GM12878 (cell line): ENCODE measurements at regions not wholly inside any gene's neighbourhood (a gene's known extent, or its start where the extent isn't known, plus 50 kb on each side); places are given as distances from the start of the nearest gene placed in this dataset.

Source experiments
- ATAC-seq: fragments of 200-7000 bp; cut with Tn5 transposase; 3 replicates; pipeline ENCODE4 v1.9.1; 2020; ENCODE audit warnings: mild to moderate bottlenecking, moderate library complexity
- BruUV-seq: library from RNA; stranded (reverse); fragments of 400-500 nt; replicated peaks from 2 replicates; lab custom pipeline; 2021; lab: Mats Ljungman, UMichigan
- CTCF ChIA-PET: fragments of 300-600 bp; sonication (Branson Sonifier 250); formaldehyde crosslinking; extraction: SDS; loops from one replicate; lab custom pipeline; 2021; ENCODE audit warnings: inconsistent platforms; lab: Yijun Ruan, JAX
- POLR2A ChIA-PET: fragments of 350-600 bp; formaldehyde crosslinking; extraction: SDS; loops from one replicate; lab custom pipeline; 2021; ENCODE audit warnings: inconsistent platforms; lab: Charles Lee
- RAD21 ChIA-PET: fragments of 300-600 bp; sonication (Branson Sonifier 250); formaldehyde crosslinking; loops from one replicate; lab custom pipeline; 2023; ENCODE audit warnings: antibody characterized with exemption; ENCODE audit not compliant: unreplicated experiment; lab: Charles Lee
- SMC1A ChIA-PET: fragments of 300-600 bp; sonication (Branson Sonifier 250); formaldehyde crosslinking; loops from one replicate; lab custom pipeline; 2023; ENCODE audit not compliant: unreplicated experiment, uncharacterized antibody; lab: Charles Lee
- DNase-seq: peaks from one replicate; pipeline ENCODE4 v3.0.0-alpha.2; 2011; ENCODE audit warnings: low read depth, low spot score
- FAIRE-seq: peaks from 3 replicates; lab custom pipeline; 2011; peaks lifted over from hg19 to GRCh38; lab: Jason Lieb, UNC
- H2AFZ ChIP-seq: 2 replicates; pipeline ENCODE4 v1.6.0; 2011; ENCODE audit warnings: low read depth, low read length, control low read depth; ENCODE audit not compliant: control insufficient read depth
- H3K27ac ChIP-seq: 2 replicates; pipeline ENCODE4 v1.5.1; 2011; ENCODE audit warnings: control low read depth; ENCODE audit not compliant: control insufficient read depth, insufficient read depth
- H3K27me3 ChIP-seq, 2 experiments: replicated peaks in 1 of 2; 2 replicates each; pipeline versions ENCODE4 v1.6.0 to v1.6.1; 2011; ENCODE audit warnings: low read length in 1 of 2; ENCODE audit not compliant: control insufficient read depth in 2 of 2, insufficient read depth in 2 of 2
- H3K36me3 ChIP-seq, 2 experiments: 2 replicates each; pipeline ENCODE4 v1.5.1; 2011; ENCODE audit warnings: low read length in 1 of 2; ENCODE audit not compliant: control insufficient read depth in 2 of 2, insufficient read depth in 2 of 2
- H3K4me1 ChIP-seq: 2 replicates; pipeline ENCODE4 v1.6.1; 2011; ENCODE audit warnings: mild to moderate bottlenecking, low read length, moderate library complexity, mixed read lengths; ENCODE audit not compliant: control insufficient read depth, insufficient read depth
- H3K4me2 ChIP-seq: 2 replicates; pipeline ENCODE4 v1.6.0; 2011; ENCODE audit warnings: control low read depth; ENCODE audit not compliant: control insufficient read depth, insufficient read depth
- H3K4me3 ChIP-seq: fragments of 200-600 bp; sonication (generic); 2 replicates; pipeline ENCODE4 v1.5.1; 2016
- H3K79me2 ChIP-seq: 2 replicates; pipeline ENCODE4 v1.6.0; 2011; ENCODE audit warnings: low read length; ENCODE audit not compliant: control insufficient read depth, insufficient read depth
- H3K9ac ChIP-seq: 2 replicates; pipeline ENCODE4 v1.8.0; 2011; ENCODE audit warnings: low read length, control low read depth, mixed read lengths; ENCODE audit not compliant: control insufficient read depth, insufficient read depth
- H3K9me3 ChIP-seq: replicated peaks from 3 replicates; pipeline ENCODE4 v1.5.1; 2011; ENCODE audit warnings: mild to moderate bottlenecking, low read length; ENCODE audit not compliant: control insufficient read depth, insufficient read depth
- H4K20me1 ChIP-seq: 2 replicates; pipeline ENCODE4 v1.6.0; 2011; ENCODE audit not compliant: control insufficient read depth, insufficient read depth
- BCL11A ChIP-seq: IDR thresholded peaks from 2 replicates; pipeline ENCODE4 v1.6.1; 2011; ENCODE audit warnings: low read depth, low read length
- BMI1 ChIP-seq: fragments of 450-650 bp; IDR thresholded peaks from 2 replicates; pipeline ENCODE4 v1.6.1; 2016; ENCODE audit warnings: mild to moderate bottlenecking, moderate library complexity, borderline replicate concordance
- CEBPB ChIP-seq, 2 experiments: fragments of 150-350 bp in 1 of 2; IDR thresholded peaks; 2 replicates each; pipeline ENCODE4 v1.6.1; 2012 to 2014; ENCODE audit warnings: low read depth in 2 of 2, low read length in 2 of 2, borderline replicate concordance in 1 of 2, inconsistent platforms in 1 of 2
- IRF4 ChIP-seq: IDR thresholded peaks from 2 replicates; pipeline ENCODE4 v1.6.1; 2011; ENCODE audit warnings: low read depth, low read length
- POU2F2 ChIP-seq: IDR thresholded peaks from 3 replicates; pipeline ENCODE4 v1.6.1; 2011; ENCODE audit warnings: low read depth, mild to moderate bottlenecking, low read length, borderline replicate concordance
- RBBP5 ChIP-seq: fragments of 200-600 bp; sonication (generic); conservative IDR thresholded peaks from 2 replicates; pipeline ENCODE4 v1.6.1; 2016
- SIN3A ChIP-seq: IDR thresholded peaks from 2 replicates; pipeline ENCODE4 v1.6.1; 2012; ENCODE audit warnings: low read depth, low read length, improper control_type of control experiment
- SMAD5 ChIP-seq: IDR thresholded peaks from 2 replicates; pipeline ENCODE4 v1.6.1; 2016; ENCODE audit warnings: antibody characterized with exemption, low read depth
- SMC3 ChIP-seq: IDR thresholded peaks from 2 replicates; pipeline ENCODE4 v1.6.1; 2011; ENCODE audit warnings: low read length, improper control_type of control experiment, borderline replicate concordance
- SUZ12 ChIP-seq: fragments of 200-600 bp; sonication (generic); IDR thresholded peaks from one replicate; pipeline ENCODE4 v1.6.1; 2018; ENCODE audit warnings: antibody characterized with exemption, mild to moderate bottlenecking; ENCODE audit not compliant: unreplicated experiment
- ZNF622 ChIP-seq: fragments of 450-650 bp; IDR thresholded peaks from 2 replicates; pipeline ENCODE4 v1.6.1; 2017; ENCODE audit warnings: mild to moderate bottlenecking, inconsistent platforms
- WGBS: methylation state at CpG from one replicate; pipeline ENCODE4 v1.1.6; 2016; ENCODE audit warnings: low lambda C conversion rate; ENCODE audit not compliant: insufficient replicate concordance, insufficient coverage; ENCODE audit errors: missing lambda C conversion rate; 5-methylcytosine and 5-hydroxymethylcytosine counted together
- in situ Hi-C: fragments of 300-500 bp; cut with MboI; formaldehyde crosslinking; loops from 9 replicates; pipeline ENCODE4 v1.14.3; 2018; ENCODE audit warnings: mixed read lengths
- intact Hi-C: fragments of 100-400 bp; cut with micrococcal nuclease; formaldehyde crosslinking; loops from one replicate; pipeline ENCODE4 v1.14.2; 2022; ENCODE audit not compliant: unreplicated experiment
- TF ChIP-seq, protein P1 (sequence below): fragments of 450-650 bp; IDR thresholded peaks from 2 replicates; pipeline ENCODE4 v1.6.1; 2018; ENCODE audit warnings: borderline replicate concordance, mild to moderate bottlenecking; ENCODE audit not compliant: partially characterized antibody
- TF ChIP-seq, protein P2 (sequence below): fragments of 450-650 bp; IDR thresholded peaks from 2 replicates; pipeline ENCODE4 v1.6.1; 2017; ENCODE audit warnings: low read depth, mild to moderate bottlenecking, moderate library complexity
- TF ChIP-seq, protein P3 (sequence below): fragments of 450-650 bp; IDR thresholded peaks from 2 replicates; pipeline ENCODE4 v1.6.1; 2017; ENCODE audit warnings: antibody characterized with exemption, mild to moderate bottlenecking, moderate library complexity
- TF ChIP-seq, protein P4 (sequence below): IDR thresholded peaks from 2 replicates; pipeline ENCODE4 v1.6.1; 2012; ENCODE audit warnings: mild to moderate bottlenecking, low read depth, low read length

DNA sequence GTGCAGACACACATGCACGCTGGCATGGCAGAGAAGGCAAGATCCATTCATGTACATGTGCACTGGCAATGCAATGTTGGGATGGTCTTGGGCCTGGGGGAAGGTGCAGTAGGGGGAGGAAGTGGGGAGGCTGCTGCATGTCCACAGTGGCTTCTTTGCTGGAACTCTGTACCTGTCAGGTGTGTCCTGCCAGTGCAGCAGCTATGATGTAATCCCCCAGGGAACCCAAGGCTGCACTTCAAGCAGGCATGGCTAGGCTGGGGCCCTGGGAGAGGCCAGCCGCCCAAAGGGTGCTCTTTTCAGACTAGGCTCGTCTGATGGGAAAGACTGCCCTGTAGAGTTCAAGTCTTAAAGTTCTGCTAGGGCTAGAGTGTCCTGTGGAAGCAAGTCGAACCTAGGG, 1304.0 kb downstream of the FAM133A start:
- Histone ChIP-seq H2AFZ (no peak overlapping the region), H3K27ac (no peak overlapping the region), H3K4me3 (no peak overlapping the region), H3K9me3 (no peaks in the 10 kb centered on the region), H3K36me3 (no peaks in the 10 kb centered on the region), H3K4me1 (no peaks in the 10 kb centered on the region), H4K20me1 (no peaks in the 10 kb centered on the region), H3K4me2 (no peak overlapping the region), H3K27me3 (no peaks in the 10 kb centered on the region), H3K79me2 (no peaks in the 10 kb centered on the region), H3K9ac (no peak overlapping the region)
- in situ Hi-C loops: no loop called here
- RAD21 ChIA-PET: interaction anchor here (1.7 to 2.3 kb wide), 2 partner anchors 15 to 46 kb away, joined by 6 to 7 read pairs; no protein-coding TSS in a partner anchor
- whole genome bisulfite sequencing: 6% methylated on average over 4 of the region's 4 CpGs
- no peak for DNase-seq
- no TSS peak for BruUV-seq
- no peak for FAIRE-seq
- POLR2A ChIA-PET: interaction anchor here (2.7 kb wide), 1 partner anchor 46 kb away, joined by 7 read pairs; no protein-coding TSS in a partner anchor
- peak; percentile 34 for ATAC-seq
- CTCF ChIA-PET: interaction anchor here (1.0 to 1.8 kb wide), 3 partner anchors 10 to 147 kb away, joined by 3 read pairs; no protein-coding TSS in a partner anchor
- SMC1A ChIA-PET: interaction anchor here (1.4 to 2.1 kb wide), 2 partner anchors 67 to 90 kb away, joined by 4 to 7 read pairs; no protein-coding TSS in a partner anchor
- intact Hi-C loops: no loop called here
- TF ChIP-seq RBBP5 (no peak), SIN3A (no peak), CEBPB (IDR thresholded peaks at IDR 0.05; ENCODE audit: borderline replicate concordance in 1 of 2, low read depth in 2 of 2, low read length in 2 of 2) (no peak), BMI1 (no peak), SMC3 (no peak), BCL11A (no peak), ZNF622 (no peak), SMAD5 (no peak), SUZ12 (no peak), POU2F2 (no peak), IRF4 (no peak)
- TF ChIP-seq, protein P1, sequence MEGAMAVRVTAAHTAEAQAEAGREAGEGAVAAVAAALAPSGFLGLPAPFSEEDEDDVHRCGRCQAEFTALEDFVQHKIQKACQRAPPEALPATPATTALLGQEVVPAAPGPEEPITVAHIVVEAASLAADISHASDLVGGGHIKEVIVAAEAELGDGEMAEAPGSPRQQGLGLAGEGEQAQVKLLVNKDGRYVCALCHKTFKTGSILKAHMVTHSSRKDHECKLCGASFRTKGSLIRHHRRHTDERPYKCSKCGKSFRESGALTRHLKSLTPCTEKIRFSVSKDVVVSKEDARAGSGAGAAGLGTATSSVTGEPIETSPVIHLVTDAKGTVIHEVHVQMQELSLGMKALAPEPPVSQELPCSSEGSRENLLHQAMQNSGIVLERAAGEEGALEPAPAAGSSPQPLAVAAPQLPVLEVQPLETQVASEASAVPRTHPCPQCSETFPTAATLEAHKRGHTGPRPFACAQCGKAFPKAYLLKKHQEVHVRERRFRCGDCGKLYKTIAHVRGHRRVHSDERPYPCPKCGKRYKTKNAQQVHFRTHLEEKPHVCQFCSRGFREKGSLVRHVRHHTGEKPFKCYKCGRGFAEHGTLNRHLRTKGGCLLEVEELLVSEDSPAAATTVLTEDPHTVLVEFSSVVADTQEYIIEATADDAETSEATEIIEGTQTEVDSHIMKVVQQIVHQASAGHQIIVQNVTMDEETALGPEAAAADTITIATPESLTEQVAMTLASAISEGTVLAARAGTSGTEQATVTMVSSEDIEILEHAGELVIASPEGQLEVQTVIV: no peak
- TF ChIP-seq, protein P2, sequence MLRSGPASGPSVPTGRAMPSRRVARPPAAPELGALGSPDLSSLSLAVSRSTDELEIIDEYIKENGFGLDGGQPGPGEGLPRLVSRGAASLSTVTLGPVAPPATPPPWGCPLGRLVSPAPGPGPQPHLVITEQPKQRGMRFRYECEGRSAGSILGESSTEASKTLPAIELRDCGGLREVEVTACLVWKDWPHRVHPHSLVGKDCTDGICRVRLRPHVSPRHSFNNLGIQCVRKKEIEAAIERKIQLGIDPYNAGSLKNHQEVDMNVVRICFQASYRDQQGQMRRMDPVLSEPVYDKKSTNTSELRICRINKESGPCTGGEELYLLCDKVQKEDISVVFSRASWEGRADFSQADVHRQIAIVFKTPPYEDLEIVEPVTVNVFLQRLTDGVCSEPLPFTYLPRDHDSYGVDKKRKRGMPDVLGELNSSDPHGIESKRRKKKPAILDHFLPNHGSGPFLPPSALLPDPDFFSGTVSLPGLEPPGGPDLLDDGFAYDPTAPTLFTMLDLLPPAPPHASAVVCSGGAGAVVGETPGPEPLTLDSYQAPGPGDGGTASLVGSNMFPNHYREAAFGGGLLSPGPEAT: no peak
- TF ChIP-seq, protein P3, sequence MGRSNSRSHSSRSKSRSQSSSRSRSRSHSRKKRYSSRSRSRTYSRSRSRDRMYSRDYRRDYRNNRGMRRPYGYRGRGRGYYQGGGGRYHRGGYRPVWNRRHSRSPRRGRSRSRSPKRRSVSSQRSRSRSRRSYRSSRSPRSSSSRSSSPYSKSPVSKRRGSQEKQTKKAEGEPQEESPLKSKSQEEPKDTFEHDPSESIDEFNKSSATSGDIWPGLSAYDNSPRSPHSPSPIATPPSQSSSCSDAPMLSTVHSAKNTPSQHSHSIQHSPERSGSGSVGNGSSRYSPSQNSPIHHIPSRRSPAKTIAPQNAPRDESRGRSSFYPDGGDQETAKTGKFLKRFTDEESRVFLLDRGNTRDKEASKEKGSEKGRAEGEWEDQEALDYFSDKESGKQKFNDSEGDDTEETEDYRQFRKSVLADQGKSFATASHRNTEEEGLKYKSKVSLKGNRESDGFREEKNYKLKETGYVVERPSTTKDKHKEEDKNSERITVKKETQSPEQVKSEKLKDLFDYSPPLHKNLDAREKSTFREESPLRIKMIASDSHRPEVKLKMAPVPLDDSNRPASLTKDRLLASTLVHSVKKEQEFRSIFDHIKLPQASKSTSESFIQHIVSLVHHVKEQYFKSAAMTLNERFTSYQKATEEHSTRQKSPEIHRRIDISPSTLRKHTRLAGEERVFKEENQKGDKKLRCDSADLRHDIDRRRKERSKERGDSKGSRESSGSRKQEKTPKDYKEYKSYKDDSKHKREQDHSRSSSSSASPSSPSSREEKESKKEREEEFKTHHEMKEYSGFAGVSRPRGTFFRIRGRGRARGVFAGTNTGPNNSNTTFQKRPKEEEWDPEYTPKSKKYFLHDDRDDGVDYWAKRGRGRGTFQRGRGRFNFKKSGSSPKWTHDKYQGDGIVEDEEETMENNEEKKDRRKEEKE: no peak
- TF ChIP-seq, protein P4, sequence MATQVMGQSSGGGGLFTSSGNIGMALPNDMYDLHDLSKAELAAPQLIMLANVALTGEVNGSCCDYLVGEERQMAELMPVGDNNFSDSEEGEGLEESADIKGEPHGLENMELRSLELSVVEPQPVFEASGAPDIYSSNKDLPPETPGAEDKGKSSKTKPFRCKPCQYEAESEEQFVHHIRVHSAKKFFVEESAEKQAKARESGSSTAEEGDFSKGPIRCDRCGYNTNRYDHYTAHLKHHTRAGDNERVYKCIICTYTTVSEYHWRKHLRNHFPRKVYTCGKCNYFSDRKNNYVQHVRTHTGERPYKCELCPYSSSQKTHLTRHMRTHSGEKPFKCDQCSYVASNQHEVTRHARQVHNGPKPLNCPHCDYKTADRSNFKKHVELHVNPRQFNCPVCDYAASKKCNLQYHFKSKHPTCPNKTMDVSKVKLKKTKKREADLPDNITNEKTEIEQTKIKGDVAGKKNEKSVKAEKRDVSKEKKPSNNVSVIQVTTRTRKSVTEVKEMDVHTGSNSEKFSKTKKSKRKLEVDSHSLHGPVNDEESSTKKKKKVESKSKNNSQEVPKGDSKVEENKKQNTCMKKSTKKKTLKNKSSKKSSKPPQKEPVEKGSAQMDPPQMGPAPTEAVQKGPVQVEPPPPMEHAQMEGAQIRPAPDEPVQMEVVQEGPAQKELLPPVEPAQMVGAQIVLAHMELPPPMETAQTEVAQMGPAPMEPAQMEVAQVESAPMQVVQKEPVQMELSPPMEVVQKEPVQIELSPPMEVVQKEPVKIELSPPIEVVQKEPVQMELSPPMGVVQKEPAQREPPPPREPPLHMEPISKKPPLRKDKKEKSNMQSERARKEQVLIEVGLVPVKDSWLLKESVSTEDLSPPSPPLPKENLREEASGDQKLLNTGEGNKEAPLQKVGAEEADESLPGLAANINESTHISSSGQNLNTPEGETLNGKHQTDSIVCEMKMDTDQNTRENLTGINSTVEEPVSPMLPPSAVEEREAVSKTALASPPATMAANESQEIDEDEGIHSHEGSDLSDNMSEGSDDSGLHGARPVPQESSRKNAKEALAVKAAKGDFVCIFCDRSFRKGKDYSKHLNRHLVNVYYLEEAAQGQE: no peak
